Neuronal stem cell (in vitro differentiated cells): ENCODE measurements at regions not wholly inside any gene's neighbourhood (a gene's known extent, or its start where the extent isn't known, plus 50 kb on each side); places are given as distances from the start of the nearest gene placed in this dataset.
A peak's percentile ranks its signal among the peaks of the same experiment; 100 is the strongest.

Experiments
- DNase-seq: peaks from one replicate; pipeline ENCODE4 v3.0.0-alpha.2; 2013; ENCODE audit warnings: low spot score
- H2AFZ ChIP-seq: one replicate; pipeline ENCODE4 v1.6.1; 2013; ENCODE audit warnings: mild to moderate bottlenecking, low read length, inconsistent platforms
- H2AK5ac ChIP-seq: 2 replicates; pipeline ENCODE4 v1.6.1; 2013; ENCODE audit warnings: low read depth, mild to moderate bottlenecking, inconsistent platforms, low read length, moderate library complexity, mixed read lengths
- H2BK120ac ChIP-seq: 2 replicates; pipeline ENCODE4 v1.6.1; 2013; ENCODE audit warnings: low read depth, mild to moderate bottlenecking, inconsistent platforms, low read length, moderate library complexity, mixed read lengths
- H2BK12ac ChIP-seq: one replicate; pipeline ENCODE4 v1.6.1; 2013; ENCODE audit warnings: low read length, inconsistent platforms
- H2BK15ac ChIP-seq: 2 replicates; pipeline ENCODE4 v1.6.1; 2013; ENCODE audit warnings: mild to moderate bottlenecking, low read length, inconsistent platforms, mixed read lengths
- H2BK5ac ChIP-seq: one replicate; pipeline ENCODE4 v1.6.1; 2013; ENCODE audit warnings: inconsistent platforms, mild to moderate bottlenecking, low read length, moderate library complexity
- H3K14ac ChIP-seq: one replicate; pipeline ENCODE4 v1.6.1; 2013; ENCODE audit warnings: low read length, inconsistent platforms
- H3K18ac ChIP-seq: 2 replicates; pipeline ENCODE4 v1.6.1; 2013; ENCODE audit warnings: low read length, inconsistent platforms
- H3K23ac ChIP-seq: 2 replicates; pipeline ENCODE4 v1.6.1; 2013; ENCODE audit warnings: low read depth, mild to moderate bottlenecking, mixed read lengths, low read length, inconsistent platforms; ENCODE audit not compliant: poor library complexity
- H3K27ac ChIP-seq: replicated peaks from 3 replicates; pipeline ENCODE4 v1.5.1; 2013; ENCODE audit warnings: low read length, inconsistent platforms
- H3K27me3 ChIP-seq, 3 experiments: 2 replicates each; pipeline ENCODE4 v1.6.1; 2013; ENCODE audit warnings: low read length in 3 of 3, mild to moderate bottlenecking in 2 of 3, inconsistent platforms in 1 of 3, low read depth in 1 of 3, mixed read lengths in 1 of 3, moderate library complexity in 1 of 3; ENCODE audit not compliant: control insufficient read depth in 3 of 3, insufficient read depth in 3 of 3
- H3K36me3 ChIP-seq, 2 donors: replicated peaks in 1 of 2; 2 replicates each; pipeline ENCODE4 v1.6.1; 2013; ENCODE audit warnings: low read length in 2 of 2; ENCODE audit not compliant: control insufficient read depth in 2 of 2, insufficient read depth in 2 of 2
- H3K4ac ChIP-seq: 2 replicates; pipeline ENCODE4 v1.6.1; 2013; ENCODE audit warnings: inconsistent platforms, mild to moderate bottlenecking, low read length, moderate library complexity
- H3K4me1 ChIP-seq, 2 donors: 1 replicate in 1 of 2; 2 replicates in 1 of 2; pipeline ENCODE4 v1.6.1; 2013; ENCODE audit warnings: low read length in 2 of 2, low read depth in 1 of 2; ENCODE audit not compliant: control insufficient read depth in 2 of 2, insufficient read depth in 1 of 2
- H3K4me2 ChIP-seq: one replicate; pipeline ENCODE4 v1.6.1; 2013; ENCODE audit warnings: mild to moderate bottlenecking, low read length, inconsistent platforms; ENCODE audit not compliant: insufficient read depth, poor library complexity, severe bottlenecking
- H3K4me3 ChIP-seq, 2 donors: 2 replicates each; pipeline ENCODE4 v1.5.1; 2013; ENCODE audit warnings: low read length in 2 of 2, mild to moderate bottlenecking in 2 of 2, inconsistent platforms in 1 of 2, moderate library complexity in 1 of 2
- H3K79me1 ChIP-seq: one replicate; pipeline ENCODE4 v1.6.1; 2013; ENCODE audit warnings: low read depth, mild to moderate bottlenecking, inconsistent platforms, low read length, moderate library complexity
- H3K9ac ChIP-seq: one replicate; pipeline ENCODE4 v1.6.1; 2013; ENCODE audit warnings: mild to moderate bottlenecking, low read depth, low read length, inconsistent platforms; ENCODE audit not compliant: poor library complexity
- H3K9me3 ChIP-seq, 2 donors: replicated peaks in 1 of 2; 2 replicates each; pipeline versions ENCODE3 to v1.6.1; 2013; ENCODE audit warnings: low read length in 2 of 2, mild to moderate bottlenecking in 2 of 2, inconsistent platforms in 1 of 2, low read depth in 1 of 2, mixed read lengths in 1 of 2, moderate library complexity in 1 of 2; ENCODE audit not compliant: control insufficient read depth in 2 of 2, insufficient read depth in 1 of 2
- H4K8ac ChIP-seq: one replicate; pipeline ENCODE4 v1.6.1; 2013; ENCODE audit warnings: low read depth, mild to moderate bottlenecking, inconsistent platforms, low read length, moderate library complexity
- H4K91ac ChIP-seq: one replicate; pipeline ENCODE4 v1.6.1; 2013; ENCODE audit warnings: low read length, low read depth, mild to moderate bottlenecking, inconsistent platforms; ENCODE audit not compliant: poor library complexity
- WGBS, 2 donors: extraction: QIAGEN DNeasy Blood & Tissue Kit; methylation state at CpG; one replicate each; pipeline ENCODE4 v1.1.7; 2013; ENCODE audit warnings: missing lambda C conversion rate in 2 of 2, mixed read lengths in 1 of 2; ENCODE audit not compliant: insufficient read length in 2 of 2, insufficient replicate concordance in 1 of 2; ENCODE audit errors: extremely low coverage in 2 of 2; 5-methylcytosine and 5-hydroxymethylcytosine counted together

GRCh38 chr12:124629117-124629516 is 61.7 kb upstream of the NCOR2 start:
- no peak for DNase-seq
- peaks cover 7 to 11% of the 10 kb centered on the region in 2 donors for H3K4me1 ChIP-seq
- H4K91ac ChIP-seq, result no peak overlapping the region

GRCh38 chr12:124627956-124628355 is 60.5 kb upstream of the NCOR2 start:
- peaks cover 0 to 5% (median 0%) of the 10 kb centered on the region in 3 experiments for H3K27me3 ChIP-seq
- peaks cover 3 to 6% of the 10 kb centered on the region in 2 donors for H3K9me3 ChIP-seq
- H3K4me3 ChIP-seq, result no peak overlapping the region
- no peaks in the 10 kb centered on the region for H3K36me3 ChIP-seq
- no peak overlapping the region for H2AFZ ChIP-seq
- no peaks in the 10 kb centered on the region for H3K79me1 ChIP-seq
- H2BK120ac ChIP-seq, result no peak overlapping the region
- H3K14ac ChIP-seq, result no peak overlapping the region
- no peak overlapping the region for H4K91ac ChIP-seq
- no peak overlapping the region for H3K4me2 ChIP-seq
- no peak overlapping the region for H2BK15ac ChIP-seq
- H2AK5ac ChIP-seq, result no peak overlapping the region
- no peak overlapping the region for H3K18ac ChIP-seq
- no peak overlapping the region for H3K27ac ChIP-seq
- H3K23ac ChIP-seq, result no peak overlapping the region
- H4K8ac ChIP-seq, result no peak overlapping the region
- no peak overlapping the region for H3K4ac ChIP-seq
- no peak overlapping the region for H2BK5ac ChIP-seq
- peaks cover 7 to 11% of the 10 kb centered on the region in 2 donors for H3K4me1 ChIP-seq
- H3K9ac ChIP-seq, result no peak overlapping the region
- H2BK12ac ChIP-seq, result no peak overlapping the region
- DNase-seq, result no peak
- no CpG with 5 or more reads among the region's 3 CpGs for WGBS, 2 donors

More at GRCh38 chr12:124629117-124629516, 61.7 kb upstream of the NCOR2 start:
- no peak overlapping the region for H3K9ac ChIP-seq
- no peaks in the 10 kb centered on the region for H3K79me1 ChIP-seq
- no peak overlapping the region for H3K23ac ChIP-seq
- no peak overlapping the region for H2BK12ac ChIP-seq
- no peak overlapping the region for H2AFZ ChIP-seq
- no peak overlapping the region for H3K4me3 ChIP-seq
- H3K4ac ChIP-seq, result no peak overlapping the region
- H2BK120ac ChIP-seq, result no peak overlapping the region
- no peak overlapping the region for H2AK5ac ChIP-seq
- H2BK5ac ChIP-seq, result no peak overlapping the region
- no peak overlapping the region for H4K8ac ChIP-seq
- H3K27me3 ChIP-seq, result peaks cover 0 to 5% (median 0%) of the 10 kb centered on the region in 3 experiments
- no peak overlapping the region for H3K4me2 ChIP-seq
- H3K27ac ChIP-seq, result no peak overlapping the region
- no peaks in the 10 kb centered on the region for H3K9me3 ChIP-seq
- no CpG with 5 or more reads among the region's 5 CpGs for WGBS, 2 donors
- no peak overlapping the region for H2BK15ac ChIP-seq
- no peak overlapping the region for H3K18ac ChIP-seq
- no peaks in the 10 kb centered on the region for H3K36me3 ChIP-seq
- no peak overlapping the region for H3K14ac ChIP-seq

GRCh38 chr12:124626971-124627411 is 59.6 kb upstream of the NCOR2 start:
- H3K9ac ChIP-seq, result no peak overlapping the region
- no peaks in the 10 kb centered on the region for H3K36me3 ChIP-seq
- no peak overlapping the region for H3K27ac ChIP-seq
- no peak overlapping the region for H3K23ac ChIP-seq
- no peak overlapping the region for H3K14ac ChIP-seq
- H3K18ac ChIP-seq, result peak overlapping the region; percentile 46
- no peak overlapping the region for H4K8ac ChIP-seq
- no peak overlapping the region for H3K4ac ChIP-seq
- H3K27me3 ChIP-seq, result peaks cover 0 to 5% (median 0%) of the 10 kb centered on the region in 3 experiments
- H3K4me3 ChIP-seq, result no peak overlapping the region
- H2AK5ac ChIP-seq, result no peak overlapping the region
- H3K4me1 ChIP-seq, result peaks cover 6 to 7% of the 10 kb centered on the region in 2 donors
- WGBS, 2 donors, result no CpG with 5 or more reads among the region's 5 CpGs
- H2BK12ac ChIP-seq, result no peak overlapping the region
- no peak overlapping the region for H2BK15ac ChIP-seq
- no peak overlapping the region for H2BK120ac ChIP-seq
- H3K9me3 ChIP-seq, result peaks cover 3 to 6% of the 10 kb centered on the region in 2 donors
- H2AFZ ChIP-seq, result no peak overlapping the region
- H2BK5ac ChIP-seq, result no peak overlapping the region
- H4K91ac ChIP-seq, result no peak overlapping the region
- DNase-seq, result no peak
- H3K79me1 ChIP-seq, result no peaks in the 10 kb centered on the region
- no peak overlapping the region for H3K4me2 ChIP-seq

GRCh38 chr12:124625867-124626675 is 58.7 kb upstream of the NCOR2 start:
- Histone ChIP-seq H3K4ac (no peak overlapping the region), H3K9ac (no peak overlapping the region), H2BK5ac (peak overlapping the region; percentile 0), H3K4me1 (peaks cover 6 to 7% of the 10 kb centered on the region in 2 donors), H3K14ac (peak overlapping the region; percentile 75), H4K91ac (no peak overlapping the region), H3K4me3 (no peak overlapping the region), H3K23ac (no peak overlapping the region), H3K9me3 (peaks cover 3 to 6% of the 10 kb centered on the region in 2 donors), H2BK15ac (peak overlapping the region; percentile 46), H3K79me1 (no peaks in the 10 kb centered on the region), H2BK120ac (no peak overlapping the region), H2AK5ac (peak overlapping the region; percentile 6), H2AFZ (no peak overlapping the region), H4K8ac (no peak overlapping the region), H3K4me2 (no peak overlapping the region), H3K18ac (peak overlapping the region; percentile 86), H3K36me3 (no peaks in the 10 kb centered on the region), H3K27ac (no peak overlapping the region), H3K27me3 (peaks cover 0 to 5% (median 0%) of the 10 kb centered on the region in 3 experiments), H2BK12ac (no peak overlapping the region)
- no peak for DNase-seq
- WGBS, 2 donors, result no CpG with 5 or more reads among the region's 15 CpGs
